HEK293 (cell line): ENCODE measurements at regions not wholly inside any gene's neighbourhood (a gene's known extent, or its start where the extent isn't known, plus 50 kb on each side); places are given as distances from the start of the nearest gene placed in this dataset.

Experiments used
- MYNN ChIP-seq: fragments of 450-650 bp; formaldehyde crosslinking; IDR thresholded peaks from 2 replicates; pipeline ENCODE4 v1.5.1; 2016; ENCODE audit warnings: missing biosample characterization, missing genetic modification characterization, borderline replicate concordance
- RBAK ChIP-seq: fragments of 450-650 bp; formaldehyde crosslinking; IDR thresholded peaks from 2 replicates; pipeline ENCODE4 v1.5.1; 2016; ENCODE audit warnings: missing biosample characterization, missing genetic modification characterization
- ZBTB26 ChIP-seq: fragments of 450-650 bp; formaldehyde crosslinking; optimal IDR thresholded peaks from 2 replicates; pipeline ENCODE3; 2016; ENCODE audit warnings: missing biosample characterization, mild to moderate bottlenecking, missing genetic modification characterization
- ZBTB48 ChIP-seq: fragments of 450-650 bp; formaldehyde crosslinking; IDR thresholded peaks from 2 replicates; pipeline ENCODE4 v1.5.1; 2016; ENCODE audit warnings: missing biosample characterization, missing genetic modification characterization
- ZFP37 ChIP-seq: fragments of 450-650 bp; formaldehyde crosslinking; IDR thresholded peaks from 2 replicates; pipeline ENCODE4 v1.5.1; 2016; ENCODE audit warnings: missing biosample characterization, missing genetic modification characterization
- ZNF157 ChIP-seq: fragments of 450-650 bp; formaldehyde crosslinking; IDR thresholded peaks from 2 replicates; pipeline ENCODE4 v1.5.1; 2016; ENCODE audit warnings: missing biosample characterization, missing genetic modification characterization
- ZNF184 ChIP-seq: fragments of 450-650 bp; IDR thresholded peaks from 2 replicates; pipeline ENCODE4 v1.5.1; 2018; ENCODE audit warnings: missing biosample characterization, mild to moderate bottlenecking, missing genetic modification characterization
- ZNF510 ChIP-seq: fragments of 450-650 bp; formaldehyde crosslinking; IDR thresholded peaks from 2 replicates; pipeline ENCODE4 v1.5.1; 2018; ENCODE audit warnings: mild to moderate bottlenecking, missing genetic modification characterization, missing biosample characterization; ENCODE audit not compliant: insufficient replicate concordance
- ZNF529 ChIP-seq: fragments of 450-650 bp; formaldehyde crosslinking; IDR thresholded peaks from 2 replicates; pipeline ENCODE4 v1.5.1; 2017; ENCODE audit warnings: missing genetic modification characterization, missing biosample characterization; ENCODE audit not compliant: insufficient replicate concordance
- TF ChIP-seq, protein P1 (sequence below): fragments of 450-650 bp; formaldehyde crosslinking; IDR thresholded peaks from 2 replicates; pipeline ENCODE4 v1.5.1; 2016; ENCODE audit warnings: missing biosample characterization, missing genetic modification characterization
- TF ChIP-seq, protein P2 (sequence below): fragments of 450-650 bp; formaldehyde crosslinking; IDR thresholded peaks from 2 replicates; pipeline ENCODE4 v1.5.1; 2016; ENCODE audit warnings: missing biosample characterization, missing genetic modification characterization
- TF ChIP-seq, protein P3 (sequence below): fragments of 450-650 bp; formaldehyde crosslinking; IDR thresholded peaks from 2 replicates; pipeline ENCODE4 v1.5.1; 2017; ENCODE audit warnings: missing biosample characterization, missing genetic modification characterization
- TF ChIP-seq, protein P4 (sequence below): fragments of 450-650 bp; formaldehyde crosslinking; IDR thresholded peaks from 2 replicates; pipeline ENCODE4 v1.5.1; 2016; ENCODE audit warnings: missing biosample characterization, missing genetic modification characterization
- TF ChIP-seq, protein P5 (sequence below): fragments of 450-650 bp; formaldehyde crosslinking; IDR thresholded peaks from 2 replicates; pipeline ENCODE4 v1.5.1; 2016; ENCODE audit warnings: missing biosample characterization, missing genetic modification characterization

GRCh38 chr7:54931532-54931931, 87.3 kb upstream of the EGFR start:
- TF ChIP-seq, protein P1, sequence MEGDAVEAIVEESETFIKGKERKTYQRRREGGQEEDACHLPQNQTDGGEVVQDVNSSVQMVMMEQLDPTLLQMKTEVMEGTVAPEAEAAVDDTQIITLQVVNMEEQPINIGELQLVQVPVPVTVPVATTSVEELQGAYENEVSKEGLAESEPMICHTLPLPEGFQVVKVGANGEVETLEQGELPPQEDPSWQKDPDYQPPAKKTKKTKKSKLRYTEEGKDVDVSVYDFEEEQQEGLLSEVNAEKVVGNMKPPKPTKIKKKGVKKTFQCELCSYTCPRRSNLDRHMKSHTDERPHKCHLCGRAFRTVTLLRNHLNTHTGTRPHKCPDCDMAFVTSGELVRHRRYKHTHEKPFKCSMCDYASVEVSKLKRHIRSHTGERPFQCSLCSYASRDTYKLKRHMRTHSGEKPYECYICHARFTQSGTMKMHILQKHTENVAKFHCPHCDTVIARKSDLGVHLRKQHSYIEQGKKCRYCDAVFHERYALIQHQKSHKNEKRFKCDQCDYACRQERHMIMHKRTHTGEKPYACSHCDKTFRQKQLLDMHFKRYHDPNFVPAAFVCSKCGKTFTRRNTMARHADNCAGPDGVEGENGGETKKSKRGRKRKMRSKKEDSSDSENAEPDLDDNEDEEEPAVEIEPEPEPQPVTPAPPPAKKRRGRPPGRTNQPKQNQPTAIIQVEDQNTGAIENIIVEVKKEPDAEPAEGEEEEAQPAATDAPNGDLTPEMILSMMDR (tag by site-specific recombination), result no peak
- TF ChIP-seq ZNF157, result no peak
- TF ChIP-seq RBAK (tag by site-specific recombination), result no peak
- no peak for TF ChIP-seq ZNF184 (tag by site-specific recombination)
- no peak for TF ChIP-seq ZNF529 (tag by site-specific recombination)
- TF ChIP-seq ZBTB48, result no peak
- TF ChIP-seq, protein P2, sequence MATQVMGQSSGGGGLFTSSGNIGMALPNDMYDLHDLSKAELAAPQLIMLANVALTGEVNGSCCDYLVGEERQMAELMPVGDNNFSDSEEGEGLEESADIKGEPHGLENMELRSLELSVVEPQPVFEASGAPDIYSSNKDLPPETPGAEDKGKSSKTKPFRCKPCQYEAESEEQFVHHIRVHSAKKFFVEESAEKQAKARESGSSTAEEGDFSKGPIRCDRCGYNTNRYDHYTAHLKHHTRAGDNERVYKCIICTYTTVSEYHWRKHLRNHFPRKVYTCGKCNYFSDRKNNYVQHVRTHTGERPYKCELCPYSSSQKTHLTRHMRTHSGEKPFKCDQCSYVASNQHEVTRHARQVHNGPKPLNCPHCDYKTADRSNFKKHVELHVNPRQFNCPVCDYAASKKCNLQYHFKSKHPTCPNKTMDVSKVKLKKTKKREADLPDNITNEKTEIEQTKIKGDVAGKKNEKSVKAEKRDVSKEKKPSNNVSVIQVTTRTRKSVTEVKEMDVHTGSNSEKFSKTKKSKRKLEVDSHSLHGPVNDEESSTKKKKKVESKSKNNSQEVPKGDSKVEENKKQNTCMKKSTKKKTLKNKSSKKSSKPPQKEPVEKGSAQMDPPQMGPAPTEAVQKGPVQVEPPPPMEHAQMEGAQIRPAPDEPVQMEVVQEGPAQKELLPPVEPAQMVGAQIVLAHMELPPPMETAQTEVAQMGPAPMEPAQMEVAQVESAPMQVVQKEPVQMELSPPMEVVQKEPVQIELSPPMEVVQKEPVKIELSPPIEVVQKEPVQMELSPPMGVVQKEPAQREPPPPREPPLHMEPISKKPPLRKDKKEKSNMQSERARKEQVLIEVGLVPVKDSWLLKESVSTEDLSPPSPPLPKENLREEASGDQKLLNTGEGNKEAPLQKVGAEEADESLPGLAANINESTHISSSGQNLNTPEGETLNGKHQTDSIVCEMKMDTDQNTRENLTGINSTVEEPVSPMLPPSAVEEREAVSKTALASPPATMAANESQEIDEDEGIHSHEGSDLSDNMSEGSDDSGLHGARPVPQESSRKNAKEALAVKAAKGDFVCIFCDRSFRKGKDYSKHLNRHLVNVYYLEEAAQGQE (tag by site-specific recombination), result no peak
- TF ChIP-seq, protein P3, sequence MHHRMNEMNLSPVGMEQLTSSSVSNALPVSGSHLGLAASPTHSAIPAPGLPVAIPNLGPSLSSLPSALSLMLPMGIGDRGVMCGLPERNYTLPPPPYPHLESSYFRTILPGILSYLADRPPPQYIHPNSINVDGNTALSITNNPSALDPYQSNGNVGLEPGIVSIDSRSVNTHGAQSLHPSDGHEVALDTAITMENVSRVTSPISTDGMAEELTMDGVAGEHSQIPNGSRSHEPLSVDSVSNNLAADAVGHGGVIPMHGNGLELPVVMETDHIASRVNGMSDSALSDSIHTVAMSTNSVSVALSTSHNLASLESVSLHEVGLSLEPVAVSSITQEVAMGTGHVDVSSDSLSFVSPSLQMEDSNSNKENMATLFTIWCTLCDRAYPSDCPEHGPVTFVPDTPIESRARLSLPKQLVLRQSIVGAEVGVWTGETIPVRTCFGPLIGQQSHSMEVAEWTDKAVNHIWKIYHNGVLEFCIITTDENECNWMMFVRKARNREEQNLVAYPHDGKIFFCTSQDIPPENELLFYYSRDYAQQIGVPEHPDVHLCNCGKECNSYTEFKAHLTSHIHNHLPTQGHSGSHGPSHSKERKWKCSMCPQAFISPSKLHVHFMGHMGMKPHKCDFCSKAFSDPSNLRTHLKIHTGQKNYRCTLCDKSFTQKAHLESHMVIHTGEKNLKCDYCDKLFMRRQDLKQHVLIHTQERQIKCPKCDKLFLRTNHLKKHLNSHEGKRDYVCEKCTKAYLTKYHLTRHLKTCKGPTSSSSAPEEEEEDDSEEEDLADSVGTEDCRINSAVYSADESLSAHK (tag by site-specific recombination), result no peak
- TF ChIP-seq MYNN (tag by site-specific recombination), result no peak
- no peak for TF ChIP-seq ZNF510
- no peak for TF ChIP-seq ZBTB26 (tag by site-specific recombination)
- TF ChIP-seq ZFP37 (tag by site-specific recombination), result no peak
- TF ChIP-seq, protein P4, sequence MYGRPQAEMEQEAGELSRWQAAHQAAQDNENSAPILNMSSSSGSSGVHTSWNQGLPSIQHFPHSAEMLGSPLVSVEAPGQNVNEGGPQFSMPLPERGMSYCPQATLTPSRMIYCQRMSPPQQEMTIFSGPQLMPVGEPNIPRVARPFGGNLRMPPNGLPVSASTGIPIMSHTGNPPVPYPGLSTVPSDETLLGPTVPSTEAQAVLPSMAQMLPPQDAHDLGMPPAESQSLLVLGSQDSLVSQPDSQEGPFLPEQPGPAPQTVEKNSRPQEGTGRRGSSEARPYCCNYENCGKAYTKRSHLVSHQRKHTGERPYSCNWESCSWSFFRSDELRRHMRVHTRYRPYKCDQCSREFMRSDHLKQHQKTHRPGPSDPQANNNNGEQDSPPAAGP (tag by site-specific recombination), result no peak
- TF ChIP-seq, protein P5, sequence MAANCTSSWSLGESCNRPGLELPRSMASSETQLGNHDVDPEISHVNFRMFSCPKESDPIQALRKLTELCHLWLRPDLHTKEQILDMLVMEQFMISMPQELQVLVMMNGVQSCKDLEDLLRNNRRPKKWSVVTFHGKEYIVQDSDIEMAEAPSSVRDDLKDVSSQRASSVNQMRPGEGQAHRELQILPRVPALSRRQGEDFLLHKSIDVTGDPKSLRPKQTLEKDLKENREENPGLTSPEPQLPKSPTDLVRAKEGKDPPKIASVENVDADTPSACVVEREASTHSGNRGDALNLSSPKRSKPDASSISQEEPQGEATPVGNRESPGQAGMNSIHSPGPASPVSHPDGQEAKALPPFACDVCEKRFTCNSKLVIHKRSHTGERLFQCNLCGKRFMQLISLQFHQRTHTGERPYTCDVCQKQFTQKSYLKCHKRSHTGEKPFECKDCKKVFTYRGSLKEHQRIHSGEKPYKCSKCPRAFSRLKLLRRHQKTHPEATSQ (tag by site-specific recombination), result no peak
